Kidney epithelial cell (primary cell): ENCODE measurements at regions not wholly inside any gene's neighbourhood (a gene's known extent, or its start where the extent isn't known, plus 50 kb on each side); places are given as distances from the start of the nearest gene placed in this dataset.

ENCODE experiments used
- DNase-seq: peaks from one replicate; pipeline ENCODE4 v3.0.0-alpha.2; 2010; ENCODE audit warnings: low read depth
- H3K27me3 ChIP-seq: 2 replicates; pipeline ENCODE4 v1.6.0; 2011; ENCODE audit warnings: low read length; ENCODE audit not compliant: control insufficient read depth, insufficient read depth
- H3K36me3 ChIP-seq: 2 replicates; pipeline ENCODE4 v1.5.1; 2011; ENCODE audit warnings: low read length; ENCODE audit not compliant: control insufficient read depth, insufficient read depth
- H3K4me3 ChIP-seq: 2 replicates; pipeline ENCODE4 v1.5.1; 2011; ENCODE audit warnings: low read depth, mild to moderate bottlenecking, control low read depth, low read length
- CTCF ChIP-seq: IDR thresholded peaks from 2 replicates; pipeline ENCODE4 v1.5.1; 2011; ENCODE audit warnings: mild to moderate bottlenecking, moderate library complexity, low read length, control low read depth, inconsistent platforms; ENCODE audit not compliant: insufficient read depth, poor library complexity, severe bottlenecking

- TF ChIP-seq CTCF: no peak
- no peaks in the 10 kb centered on the region for H3K36me3 ChIP-seq
- H3K4me3 ChIP-seq: no peak overlapping the region
- no peaks in the 10 kb centered on the region for H3K27me3 ChIP-seq
- DNase-seq: no peak
Observed at GRCh38 chr12:102763061-102763460, 154.0 kb downstream of the PAH start.

DNA sequence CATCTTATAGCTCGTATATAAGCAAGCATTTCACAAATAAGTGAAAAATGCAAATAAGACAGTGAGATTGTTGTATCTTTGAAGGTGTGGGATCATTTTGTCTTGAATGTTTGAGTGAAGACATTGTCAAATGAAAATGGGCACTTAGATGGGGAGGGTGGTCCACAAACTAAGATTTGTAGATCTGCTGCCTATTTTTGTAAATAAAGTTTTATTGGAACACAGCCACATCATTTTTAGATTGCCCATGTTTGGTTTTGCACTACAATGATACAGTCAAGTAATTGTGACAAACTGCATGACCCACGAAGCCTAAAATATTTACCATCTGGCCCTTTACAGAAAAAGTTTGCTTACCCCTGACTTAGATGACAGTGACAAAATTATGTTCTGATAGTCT, 156.7 kb downstream of the PAH start:
- no peak for TF ChIP-seq CTCF
- Histone ChIP-seq H3K4me3 (no peak overlapping the region), H3K36me3 (no peaks in the 10 kb centered on the region), H3K27me3 (no peaks in the 10 kb centered on the region)
- DNase-seq: no peak

DNA sequence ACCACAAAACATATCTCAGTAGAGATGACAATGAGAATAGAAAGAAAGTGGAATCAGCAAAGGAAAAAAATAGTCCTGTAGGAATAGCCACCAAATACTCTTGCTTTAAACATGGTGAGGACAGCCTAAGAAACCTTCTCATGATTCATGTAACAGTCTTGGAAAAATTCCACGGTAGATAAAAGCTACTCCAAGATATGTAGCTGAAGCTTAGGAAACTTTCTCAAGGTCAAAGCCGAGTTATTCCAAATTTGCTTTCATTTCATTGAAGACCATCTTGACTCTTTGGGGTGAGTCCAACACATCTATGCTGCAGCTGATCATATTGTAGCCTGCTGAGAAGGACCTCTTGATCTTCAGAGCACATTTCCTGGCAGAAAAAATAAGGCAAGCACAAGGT, 157.6 kb downstream of the PAH start:
- no peak for TF ChIP-seq CTCF
- Histone ChIP-seq H3K36me3 (no peaks in the 10 kb centered on the region), H3K27me3 (no peaks in the 10 kb centered on the region), H3K4me3 (no peak overlapping the region)
- DNase-seq: no peak

GRCh38 chr12:102757882-102758226, 159.2 kb downstream of the PAH start:
- Histone ChIP-seq H3K27me3 (no peaks in the 10 kb centered on the region), H3K4me3 (no peak overlapping the region), H3K36me3 (no peaks in the 10 kb centered on the region)
- DNase-seq: no peak
- TF ChIP-seq CTCF: no peak

DNA sequence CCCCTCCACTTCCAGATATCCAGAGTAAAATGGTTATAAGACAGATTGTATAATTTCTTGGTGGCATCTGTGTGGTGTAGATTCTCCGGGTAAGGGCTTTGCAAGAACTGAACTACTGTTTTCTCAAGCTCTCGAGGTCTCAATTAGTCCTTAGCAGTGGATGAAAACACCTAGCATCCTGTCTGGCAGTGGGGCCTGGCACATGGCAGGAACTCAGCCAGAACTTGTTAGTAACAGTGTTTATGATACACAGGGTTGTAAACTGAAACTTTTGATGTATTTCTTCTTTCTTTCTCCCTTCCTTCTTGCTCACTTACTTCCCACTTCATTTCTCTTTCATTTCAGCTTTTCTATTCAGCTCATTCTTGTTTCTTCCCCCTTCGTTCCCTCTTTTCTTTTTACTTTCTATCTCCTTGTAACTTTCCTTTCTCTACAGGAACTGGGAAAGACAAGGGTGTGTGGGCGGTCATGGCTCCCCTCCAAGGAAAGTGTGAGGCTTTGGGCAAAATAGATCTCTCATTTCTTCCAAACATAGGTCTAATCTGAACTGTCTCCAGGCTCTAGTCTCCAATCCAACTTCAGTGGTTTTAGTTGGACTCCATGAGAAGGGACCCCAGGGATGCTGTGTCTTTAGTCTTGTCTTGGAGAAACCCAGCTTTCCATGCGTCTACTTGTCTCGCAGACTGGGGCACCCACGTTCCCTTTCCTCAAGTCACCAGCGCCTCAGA, 159.7 kb downstream of the PAH start:
- TF ChIP-seq CTCF: no peak
- no peak for DNase-seq
- no peak overlapping the region for H3K4me3 ChIP-seq
- no peaks in the 10 kb centered on the region for H3K27me3 ChIP-seq
- no peaks in the 10 kb centered on the region for H3K36me3 ChIP-seq

GRCh38 chr12:102756530-102756929, 160.5 kb downstream of the PAH start:
- TF ChIP-seq CTCF: no peak

More at GRCh38 chr12:102756530-102756929, 160.5 kb downstream of the PAH start:
- H3K36me3 ChIP-seq: no peaks in the 10 kb centered on the region
- no peak overlapping the region for H3K4me3 ChIP-seq
- DNase-seq: no peak
- H3K27me3 ChIP-seq: no peaks in the 10 kb centered on the region
